ENCODE measurements at regions not wholly inside any gene's neighbourhood (a gene's known extent, or its start where the extent isn't known, plus 50 kb on each side); places are given as distances from the start of the nearest gene placed in this dataset.
A peak's percentile ranks its signal among the peaks of the same experiment; 100 is the strongest.

GRCh38 chr3:82201316-82201715 is 439.9 kb upstream of the GBE1 start:
- TF ChIP-seq CTCF (IDR thresholded peaks at IDR 0.05; ENCODE audit: insufficient read depth, low read depth, low read length, missing control alignments), result no peak
- H3K4me3 ChIP-seq (ENCODE audit: low read length), result no peak overlapping the region
- DNase-seq (ENCODE audit: low read depth), result no peak

GRCh38 chr3:82198009-82198408 is 436.6 kb upstream of the GBE1 start:
- H3K4me3 ChIP-seq (ENCODE audit: low read length), result no peak overlapping the region
- no peak for DNase-seq (ENCODE audit: low read depth)
- TF ChIP-seq CTCF (IDR thresholded peaks at IDR 0.05; ENCODE audit: insufficient read depth, low read depth, low read length, missing control alignments), result no peak

- no peak for DNase-seq (ENCODE audit: low read depth)
- TF ChIP-seq CTCF (IDR thresholded peaks at IDR 0.05; ENCODE audit: insufficient read depth, low read depth, low read length, missing control alignments), result no peak
These were observed 435.2 kb upstream of the GBE1 start for GRCh38 chr3:82196645-82197044.

GRCh38 chr3:82194870-82195269 is 433.4 kb upstream of the GBE1 start:
- no peak for TF ChIP-seq CTCF (IDR thresholded peaks at IDR 0.05; ENCODE audit: insufficient read depth, low read depth, low read length, missing control alignments)

More at GRCh38 chr3:82196645-82197044, 435.2 kb upstream of the GBE1 start:
- H3K4me3 ChIP-seq (ENCODE audit: low read length), result no peak overlapping the region

GRCh38 chr3:82186017-82186416 is 424.6 kb upstream of the GBE1 start:
- no peak for DNase-seq (ENCODE audit: low read depth)
- H3K4me3 ChIP-seq (ENCODE audit: low read length), result no peak overlapping the region
- TF ChIP-seq CTCF (IDR thresholded peaks at IDR 0.05; ENCODE audit: insufficient read depth, low read depth, low read length, missing control alignments), result no peak

More at GRCh38 chr3:82194870-82195269, 433.4 kb upstream of the GBE1 start:
- no peak overlapping the region for H3K4me3 ChIP-seq (ENCODE audit: low read length)
- peak; percentile 27 for DNase-seq (ENCODE audit: low read depth)

GRCh38 chr3:82179291-82179690 is 417.8 kb upstream of the GBE1 start:
- H3K4me3 ChIP-seq (ENCODE audit: low read length), result no peak overlapping the region
- no peak for TF ChIP-seq CTCF (IDR thresholded peaks at IDR 0.05; ENCODE audit: insufficient read depth, low read depth, low read length, missing control alignments)
- DNase-seq (ENCODE audit: low read depth), result no peak

- no peak for DNase-seq (ENCODE audit: low read depth)
- TF ChIP-seq CTCF (IDR thresholded peaks at IDR 0.05; ENCODE audit: insufficient read depth, low read depth, low read length, missing control alignments), result no peak
- H3K4me3 ChIP-seq (ENCODE audit: low read length), result no peak overlapping the region
These were observed 416.8 kb upstream of the GBE1 start for GRCh38 chr3:82178291-82178690.

Data from epithelial cell of esophagus (primary cell).